IPS DF 4.7 (cell line): ENCODE measurements at regions not wholly inside any gene's neighbourhood (a gene's known extent, or its start where the extent isn't known, plus 50 kb on each side); places are given as distances from the start of the nearest gene placed in this dataset.

Experiments
- DNase-seq: peaks from one replicate; pipeline ENCODE4 v3.0.0-alpha.2; 2013; ENCODE audit warnings: low spot score; ENCODE audit errors: extremely low read depth

DNA sequence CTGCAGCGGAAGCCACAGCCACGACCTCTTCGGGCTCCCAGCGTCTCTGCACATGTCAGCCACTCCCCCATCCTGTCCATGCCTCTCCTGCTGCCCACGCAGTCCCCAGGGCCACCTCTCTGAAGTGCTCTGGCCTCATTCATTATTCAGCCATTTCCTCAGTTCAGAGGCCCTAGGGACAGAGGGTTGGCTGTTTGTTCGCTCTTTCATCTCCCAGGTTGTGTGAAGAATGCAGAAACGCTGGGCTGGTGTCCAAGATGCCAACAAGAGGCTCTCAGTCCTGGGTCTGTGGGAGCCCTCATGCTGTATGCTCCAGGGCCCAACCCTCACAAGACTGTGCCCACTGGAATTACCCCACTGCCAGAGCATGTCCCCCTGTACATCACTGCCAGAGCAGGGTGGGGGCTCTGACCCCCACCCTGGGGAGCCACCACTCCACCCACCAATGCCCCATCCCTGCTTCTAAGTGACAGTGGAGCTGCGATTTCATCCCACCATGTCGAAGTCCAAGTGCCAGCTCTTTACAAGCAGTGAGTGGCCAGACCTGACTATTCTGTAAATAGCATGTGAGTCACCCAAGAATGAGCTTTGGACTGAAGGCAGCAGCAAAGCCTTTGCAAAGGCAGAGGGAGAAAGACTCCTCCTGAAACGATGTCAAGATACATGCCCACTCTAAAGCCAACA is 209.6 kb downstream of the BUD13 start:
- DNase-seq: no peak

DNA sequence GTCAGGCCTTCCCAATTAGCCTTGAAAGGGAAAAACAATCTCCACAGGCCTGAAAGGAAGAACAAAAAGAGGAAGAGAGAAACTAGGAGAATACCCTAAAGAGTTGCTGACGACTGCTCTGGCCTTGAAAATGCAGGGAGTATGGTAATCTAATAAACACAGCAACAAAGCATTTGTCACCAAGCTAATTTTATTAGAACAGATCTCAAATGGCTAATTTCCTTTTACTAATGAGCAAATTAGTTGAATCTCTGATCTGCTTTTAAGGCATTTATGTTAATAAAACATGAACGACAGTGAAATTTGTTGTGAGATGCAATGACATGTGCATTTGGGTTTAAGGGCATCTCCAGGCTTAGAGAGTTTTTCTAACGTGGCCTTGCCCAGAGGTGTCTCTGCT is 212.2 kb downstream of the BUD13 start:
- no peak for DNase-seq

- DNase-seq: no peak
Measured at GRCh38 chr11:116558504-116559211, 214.1 kb downstream of the BUD13 start.

- DNase-seq: no peak
Measured at GRCh38 chr11:116557282-116557681, 215.5 kb downstream of the BUD13 start.

GRCh38 chr11:116556483-116556882 is 216.3 kb downstream of the BUD13 start:
- DNase-seq: no peak

DNA sequence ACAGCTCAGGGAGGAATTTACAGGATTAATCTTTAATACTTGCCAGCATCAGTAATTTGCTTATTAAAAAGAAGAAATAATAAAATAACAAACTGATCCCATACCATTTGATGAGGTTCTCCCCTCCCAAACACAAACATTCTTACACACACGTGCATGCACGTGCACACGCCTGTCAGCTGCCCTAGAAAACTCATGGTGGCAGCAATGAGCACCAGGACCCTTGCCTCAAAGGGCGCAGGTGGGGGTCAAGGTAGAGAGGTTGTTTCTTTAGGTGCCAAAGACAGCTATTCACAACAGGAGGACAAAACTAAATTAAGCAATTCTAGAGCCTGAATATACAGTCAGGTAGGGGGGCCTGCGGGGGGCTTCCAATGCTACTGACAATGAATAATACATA is 219.3 kb downstream of the BUD13 start:
- DNase-seq: no peak

- DNase-seq: no peak
Measured at GRCh38 chr11:116551576-116551975, 221.2 kb downstream of the BUD13 start.

GRCh38 chr11:116548256-116548655 is 224.5 kb downstream of the BUD13 start:
- DNase-seq: no peak

- DNase-seq: no peak
Measured at GRCh38 chr11:116547571-116547970, 225.2 kb downstream of the BUD13 start.

DNA sequence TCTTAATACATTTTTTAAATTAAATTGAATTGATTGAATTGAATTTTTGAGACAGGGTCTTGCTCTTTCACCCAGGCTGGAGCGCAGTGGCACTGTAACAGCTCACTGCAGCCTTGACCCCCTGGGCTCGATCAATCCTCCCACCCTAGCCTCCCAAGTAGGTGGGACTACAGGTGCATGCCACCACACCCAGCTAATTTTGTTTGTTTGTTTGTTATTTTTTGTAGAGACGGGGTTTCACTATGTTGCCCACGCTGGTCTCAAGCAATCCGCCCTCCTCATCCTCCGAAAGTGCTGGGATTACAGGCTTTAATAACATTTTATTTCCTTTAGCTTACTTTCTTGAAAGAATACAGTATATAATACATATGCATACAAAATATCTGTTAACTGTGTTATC is 226.9 kb downstream of the BUD13 start:
- no peak for DNase-seq

DNA sequence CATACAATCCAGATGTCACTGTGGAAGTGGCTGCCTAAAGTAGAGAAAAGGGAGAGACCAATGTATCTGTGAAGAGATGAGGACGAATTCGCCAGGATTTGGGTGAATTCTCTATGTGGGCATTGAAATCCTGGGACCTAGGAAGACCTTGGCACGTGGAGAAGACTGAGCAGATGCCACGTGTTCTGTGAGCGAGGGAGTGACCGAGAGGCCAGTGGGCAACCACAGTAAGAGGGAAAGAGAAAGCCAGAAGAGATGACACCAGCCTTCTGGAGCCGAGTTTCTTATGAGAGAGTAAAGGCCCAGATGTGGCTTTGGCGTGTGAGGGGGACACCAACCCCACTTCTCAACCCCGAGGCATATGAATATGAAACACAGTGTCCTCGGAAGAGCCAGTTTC is 228.1 kb downstream of the BUD13 start:
- DNase-seq: no peak

DNA sequence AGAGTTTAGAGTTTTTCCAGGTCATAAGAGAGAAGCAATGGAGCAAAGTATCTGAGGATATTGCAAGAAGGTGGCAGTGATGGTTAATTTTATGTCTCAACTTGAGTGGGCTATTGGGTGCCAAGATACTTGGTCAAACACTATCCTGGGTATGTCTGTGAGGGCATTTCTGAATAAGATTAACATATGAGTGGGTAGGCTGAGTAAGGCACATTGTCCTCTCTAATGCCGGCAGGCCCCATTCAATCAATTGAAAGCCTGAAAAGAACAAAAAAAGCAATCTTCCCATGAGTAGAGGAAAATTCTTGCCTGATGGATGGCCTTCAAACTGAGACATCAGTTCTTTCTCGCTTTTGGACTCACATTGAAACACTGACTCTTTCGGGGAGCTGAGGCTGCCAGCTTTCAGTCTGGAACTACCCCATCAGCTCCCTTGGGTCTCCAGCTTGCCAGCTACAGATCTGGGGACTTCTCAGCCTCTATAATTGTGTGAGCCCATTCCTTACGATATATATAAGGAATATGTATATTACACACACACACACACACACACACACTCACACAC is 228.8 kb downstream of the BUD13 start:
- DNase-seq: no peak

GRCh38 chr11:116543099-116543498 is 229.7 kb downstream of the BUD13 start:
- no peak for DNase-seq

DNA sequence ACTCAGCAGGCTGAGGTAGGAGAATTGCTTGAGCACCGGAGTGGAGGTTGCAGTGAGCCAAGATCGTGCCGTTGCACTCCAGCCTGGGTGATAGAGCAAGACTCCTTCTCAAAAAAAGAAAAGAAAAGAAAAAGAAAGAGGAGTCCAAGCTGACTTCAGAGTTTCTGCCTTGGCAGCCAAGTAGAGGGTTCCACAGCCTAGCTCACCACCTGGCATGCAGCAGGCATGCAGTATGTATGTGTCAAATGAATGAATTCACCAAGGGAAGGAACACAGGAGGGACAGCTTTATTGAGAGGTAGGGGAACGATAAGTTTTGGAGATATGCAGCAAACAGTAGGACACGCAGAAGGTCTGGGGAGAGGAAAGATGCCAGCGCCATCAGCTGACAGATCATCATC is 230.4 kb downstream of the BUD13 start:
- DNase-seq: no peak

- DNase-seq: no peak
Measured at GRCh38 chr11:116541460-116541859, 231.3 kb downstream of the BUD13 start.

GRCh38 chr11:116540645-116541304 is 232.0 kb downstream of the BUD13 start:
- no peak for DNase-seq

DNA sequence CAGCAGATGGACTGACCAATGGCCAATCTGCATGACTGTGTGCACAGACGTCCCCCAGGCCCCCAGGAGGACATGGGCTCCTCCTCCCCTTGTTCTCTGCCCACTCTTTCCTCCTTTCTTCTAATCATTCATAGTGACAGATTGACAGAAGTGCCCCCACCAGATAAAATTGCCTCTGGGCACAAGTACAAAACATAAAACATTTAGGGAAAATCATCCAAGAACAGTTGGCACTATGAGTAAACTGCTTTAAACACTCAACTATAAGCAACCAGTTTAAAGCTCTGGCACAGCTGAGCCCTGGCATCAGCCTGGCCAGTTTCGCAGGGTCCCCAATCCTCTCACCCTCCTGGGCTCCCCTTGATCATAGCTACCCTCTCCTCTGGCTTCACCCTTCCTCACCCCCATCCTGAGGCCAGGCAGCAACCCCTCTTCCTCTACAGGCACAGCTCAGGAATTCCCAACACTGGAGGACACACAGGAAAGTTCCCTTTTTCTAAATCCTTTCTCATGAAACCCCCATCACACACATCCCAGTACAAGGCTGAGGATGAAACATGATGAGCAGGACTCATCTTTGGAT is 232.9 kb downstream of the BUD13 start:
- DNase-seq: no peak

GRCh38 chr11:116539211-116539610 is 233.6 kb downstream of the BUD13 start:
- no peak for DNase-seq

DNA sequence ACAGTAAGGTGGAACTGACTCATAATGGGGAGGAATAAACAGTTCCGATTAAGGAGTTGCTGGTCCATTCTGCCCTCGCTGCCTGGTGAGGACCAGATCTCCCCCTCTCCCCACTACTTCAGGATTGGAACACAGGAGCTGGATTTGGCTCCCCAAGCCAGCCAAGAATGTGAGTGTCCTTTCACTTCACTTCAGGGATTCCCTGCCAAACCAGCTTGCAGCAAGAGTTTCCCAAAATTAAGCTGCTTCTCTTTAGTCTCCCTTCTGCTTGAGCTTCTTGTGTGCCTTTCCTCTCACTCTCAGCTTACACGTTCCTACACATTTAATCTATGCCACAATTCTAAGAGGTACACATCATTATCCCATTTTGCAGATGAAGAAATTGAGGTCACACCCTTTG is 234.1 kb downstream of the BUD13 start:
- no peak for DNase-seq

- no peak for DNase-seq
Measured at GRCh38 chr11:116537709-116538108, 235.1 kb downstream of the BUD13 start.

DNA sequence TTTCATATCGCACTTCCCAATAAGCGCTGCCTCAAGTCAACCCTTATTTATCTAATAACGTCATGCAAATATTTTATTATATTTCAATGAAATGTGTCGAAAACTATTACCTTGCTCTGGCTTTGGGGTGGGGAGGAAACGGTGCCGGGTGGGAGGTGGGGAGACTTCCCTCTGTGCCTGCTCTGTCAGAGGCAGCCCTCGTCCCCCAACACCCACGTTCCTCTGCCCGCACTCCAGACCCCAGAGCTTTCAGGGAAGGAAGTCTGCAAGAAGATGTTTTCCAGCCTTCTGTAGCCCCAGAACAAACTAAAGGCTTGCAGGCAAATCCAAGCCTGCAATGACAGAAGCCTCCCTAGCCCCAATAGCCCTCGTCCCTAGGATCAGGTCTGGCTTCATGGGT is 235.7 kb downstream of the BUD13 start:
- DNase-seq: no peak

DNA sequence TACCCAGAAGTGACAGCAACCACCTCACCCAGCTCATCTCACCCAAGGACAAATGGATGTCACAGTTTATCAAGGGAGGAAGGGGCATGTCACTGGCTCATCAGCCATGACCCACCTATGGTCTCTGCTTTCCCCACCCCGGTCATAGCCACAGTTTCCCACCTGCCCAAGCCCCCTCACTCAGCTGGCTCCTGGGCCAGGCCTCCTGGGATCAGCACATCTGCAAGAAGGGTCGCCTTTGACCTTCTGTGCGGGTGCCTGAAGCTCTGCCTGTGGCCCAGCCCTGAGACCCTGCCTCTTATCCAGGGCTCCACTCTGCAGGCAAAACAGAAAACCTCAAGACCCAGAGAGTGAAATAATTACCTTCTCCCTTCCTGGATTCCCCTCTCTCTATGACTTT is 236.4 kb downstream of the BUD13 start:
- no peak for DNase-seq
